Suprapubic skin (tissue), 3 donors: ENCODE measurements at regions not wholly inside any gene's neighbourhood (a gene's known extent, or its start where the extent isn't known, plus 50 kb on each side); places are given as distances from the start of the nearest gene placed in this dataset.

Experiments
- POLR2AphosphoS5 ChIP-seq, 3 donors: sonication (generic); formaldehyde crosslinking; IDR thresholded peaks; one replicate each; pipeline ENCODE4 v1.6.1; 2017; ENCODE audit warnings: antibody characterized with exemption in 3 of 3
- TF ChIP-seq, protein P1 (sequence below), 2 donors: fragments of 200-600 bp in 1 of 2; fragments of 450-650 bp in 1 of 2; sonication (generic) in 1 of 2; IDR thresholded peaks; one replicate each; pipeline ENCODE4 v1.5.1; 2016 to 2019; ENCODE audit warnings: antibody characterized with exemption in 2 of 2, mild to moderate bottlenecking in 1 of 2, moderate library complexity in 1 of 2

DNA sequence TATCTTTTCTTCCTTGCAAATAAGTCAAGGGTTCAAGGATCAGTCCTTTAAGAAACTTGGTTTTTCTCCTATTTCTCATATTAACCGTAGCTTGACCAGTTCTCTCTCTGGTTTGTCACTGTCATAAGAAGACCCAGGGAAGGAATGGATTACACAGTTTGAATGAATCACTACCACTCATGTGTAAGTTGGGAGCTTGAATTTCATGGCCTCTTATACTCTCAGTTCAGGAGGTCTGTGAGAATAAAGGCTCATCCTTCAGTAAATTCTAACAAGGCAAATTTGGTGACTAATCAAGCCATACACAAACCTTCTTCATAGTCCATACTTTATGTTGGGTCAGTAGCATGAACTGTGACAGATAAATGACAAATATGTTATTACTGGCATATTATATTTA, 323.1 kb upstream of the ACTBL2 start:
- TF ChIP-seq, protein P1, sequence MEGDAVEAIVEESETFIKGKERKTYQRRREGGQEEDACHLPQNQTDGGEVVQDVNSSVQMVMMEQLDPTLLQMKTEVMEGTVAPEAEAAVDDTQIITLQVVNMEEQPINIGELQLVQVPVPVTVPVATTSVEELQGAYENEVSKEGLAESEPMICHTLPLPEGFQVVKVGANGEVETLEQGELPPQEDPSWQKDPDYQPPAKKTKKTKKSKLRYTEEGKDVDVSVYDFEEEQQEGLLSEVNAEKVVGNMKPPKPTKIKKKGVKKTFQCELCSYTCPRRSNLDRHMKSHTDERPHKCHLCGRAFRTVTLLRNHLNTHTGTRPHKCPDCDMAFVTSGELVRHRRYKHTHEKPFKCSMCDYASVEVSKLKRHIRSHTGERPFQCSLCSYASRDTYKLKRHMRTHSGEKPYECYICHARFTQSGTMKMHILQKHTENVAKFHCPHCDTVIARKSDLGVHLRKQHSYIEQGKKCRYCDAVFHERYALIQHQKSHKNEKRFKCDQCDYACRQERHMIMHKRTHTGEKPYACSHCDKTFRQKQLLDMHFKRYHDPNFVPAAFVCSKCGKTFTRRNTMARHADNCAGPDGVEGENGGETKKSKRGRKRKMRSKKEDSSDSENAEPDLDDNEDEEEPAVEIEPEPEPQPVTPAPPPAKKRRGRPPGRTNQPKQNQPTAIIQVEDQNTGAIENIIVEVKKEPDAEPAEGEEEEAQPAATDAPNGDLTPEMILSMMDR (IDR thresholded peaks at IDR 0.05), result no peak
- TF ChIP-seq POLR2AphosphoS5 (IDR thresholded peaks at IDR 0.05), result no peak
